Naive thymus-derived CD4-positive, alpha-beta T cell (primary cell): ENCODE measurements at regions not wholly inside any gene's neighbourhood (a gene's known extent, or its start where the extent isn't known, plus 50 kb on each side); places are given as distances from the start of the nearest gene placed in this dataset.

ENCODE experiments used
- ATAC-seq: fragments of 150-1000 bp; cut with Tn5 transposase; 2 replicates; pipeline ENCODE4 v1.10.0; 2021; ENCODE audit warnings: mild to moderate bottlenecking, moderate library complexity
- CTCF ChIA-PET: fragments of 350-600 bp; sonication (Branson Sonifier 250); formaldehyde crosslinking; loops from one replicate; lab custom pipeline; 2021; ENCODE audit warnings: antibody characterized with exemption; lab: Charles Lee
- POLR2A ChIA-PET: fragments of 350-600 bp; sonication (Branson Sonifier 250); formaldehyde crosslinking; loops from one replicate; lab custom pipeline; 2021; ENCODE audit warnings: antibody characterized with exemption, inconsistent platforms; lab: Charles Lee
- DNase-seq, 9 donors: peaks; one replicate each; pipeline versions ENCODE4 v3.0.0 to v3.0.0-alpha.2; 2020 to 2022; ENCODE audit warnings: mixed read lengths in 1 of 9
- H3K27ac ChIP-seq: one replicate; pipeline ENCODE4 v1.7.0; 2013; ENCODE audit warnings: mild to moderate bottlenecking, low read depth, low read length, moderate library complexity
- H3K27me3 ChIP-seq, 2 donors: one replicate each; pipeline ENCODE4 v1.7.0; 2013; ENCODE audit warnings: low read length in 2 of 2, mild to moderate bottlenecking in 2 of 2, moderate library complexity in 2 of 2; ENCODE audit not compliant: control insufficient read depth in 2 of 2, insufficient read depth in 2 of 2
- H3K36me3 ChIP-seq, 3 experiments: 1 replicate in 2 of 3; 2 replicates in 1 of 3; pipeline ENCODE4 v1.7.0; 2013; ENCODE audit warnings: low read length in 3 of 3, mild to moderate bottlenecking in 3 of 3, moderate library complexity in 1 of 3; ENCODE audit not compliant: insufficient read depth in 3 of 3, control insufficient read depth in 2 of 3
- H3K4me1 ChIP-seq, 2 donors: one replicate each; pipeline ENCODE4 v1.7.0; 2013; ENCODE audit warnings: low read length in 2 of 2, mild to moderate bottlenecking in 2 of 2, moderate library complexity in 1 of 2; ENCODE audit not compliant: control insufficient read depth in 2 of 2, insufficient read depth in 2 of 2
- H3K4me3 ChIP-seq: 2 replicates; pipeline ENCODE4 v1.7.0; 2013; ENCODE audit warnings: mild to moderate bottlenecking, low read length
- H3K9me3 ChIP-seq, 3 experiments: 1 replicate in 2 of 3; 2 replicates in 1 of 3; pipeline ENCODE4 v1.7.0; 2013; ENCODE audit warnings: low read length in 3 of 3; ENCODE audit not compliant: control insufficient read depth in 2 of 3
- H3K27ac Mint-ChIP-seq, 9 donors: one replicate each; pipeline ENCODE4 v1.8.0; 2020 to 2022; ENCODE audit warnings: mixed read lengths in 9 of 9, mild to moderate bottlenecking in 8 of 9, moderate library complexity in 5 of 9, inconsistent platforms in 2 of 9
- H3K27me3 Mint-ChIP-seq, 5 donors: one replicate each; pipeline ENCODE4 v1.8.0; 2021 to 2022; ENCODE audit warnings: mixed read lengths in 5 of 5, mild to moderate bottlenecking in 1 of 5
- H3K36me3 Mint-ChIP-seq, 5 donors: one replicate each; pipeline ENCODE4 v1.8.0; 2020 to 2022; ENCODE audit warnings: mixed read lengths in 5 of 5, mild to moderate bottlenecking in 3 of 5, inconsistent platforms in 1 of 5
- H3K4me1 Mint-ChIP-seq, 7 donors: one replicate each; pipeline ENCODE4 v1.8.0; 2020 to 2022; ENCODE audit warnings: mixed read lengths in 7 of 7, mild to moderate bottlenecking in 3 of 7, inconsistent platforms in 1 of 7
- H3K4me3 Mint-ChIP-seq, 10 donors: one replicate each; pipeline ENCODE4 v1.8.0; 2020 to 2022; ENCODE audit warnings: mild to moderate bottlenecking in 10 of 10, mixed read lengths in 10 of 10, moderate library complexity in 6 of 10, inconsistent platforms in 2 of 10
- H3K9me3 Mint-ChIP-seq, 11 donors: one replicate each; pipeline ENCODE4 v1.8.0; 2020 to 2022; ENCODE audit warnings: mixed read lengths in 11 of 11, mild to moderate bottlenecking in 4 of 11, inconsistent platforms in 1 of 11, moderate library complexity in 1 of 11
- intact Hi-C, 2 donors: fragments of 100-400 bp; cut with micrococcal nuclease; formaldehyde crosslinking; loops; one replicate each; pipeline ENCODE4 v1.15.1; 2023

DNA sequence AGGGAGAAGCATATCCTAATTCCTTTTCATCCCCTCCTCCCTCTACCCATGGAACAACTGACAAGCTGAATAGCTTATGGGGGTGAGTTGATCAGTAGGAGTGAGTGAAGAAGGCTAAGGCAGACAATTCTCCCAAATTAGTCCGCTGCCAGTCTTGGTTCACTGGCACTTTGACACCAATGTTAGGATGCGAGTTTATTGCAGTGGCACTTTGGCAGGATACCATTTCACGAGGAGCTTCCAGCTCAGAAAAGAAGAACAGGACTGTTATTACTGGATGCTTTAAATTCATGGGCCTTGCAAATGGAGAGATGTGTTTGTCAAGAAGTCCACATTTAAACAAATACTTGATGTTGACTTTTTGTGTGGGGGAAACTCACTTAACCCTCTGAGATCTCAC is 427.6 kb downstream of the NR2F1-AS1 start:
- Histone ChIP-seq H3K36me3 (no peaks in the 10 kb centered on the region), H3K27ac (no peak overlapping the region), H3K4me3 (no peak overlapping the region), H3K27me3 (no peaks in the 10 kb centered on the region), H3K4me1 (no peaks in the 10 kb centered on the region), H3K9me3 (no peaks in the 10 kb centered on the region)
- POLR2A ChIA-PET, result no interaction called here
- H3K4me3 Mint-ChIP-seq, result no peak overlapping the region
- ATAC-seq (no peak), DNase-seq (no peak)
- intact Hi-C loops, result no loop called here
- no peak overlapping the region for H3K27ac Mint-ChIP-seq
- H3K9me3 Mint-ChIP-seq, result peaks cover 0 to 4% (median 0%) of the 10 kb centered on the region in 11 donors
- CTCF ChIA-PET, result no interaction called here
- H3K36me3 Mint-ChIP-seq, result no peaks in the 10 kb centered on the region
- no peaks in the 10 kb centered on the region for H3K4me1 Mint-ChIP-seq
- no peaks in the 10 kb centered on the region for H3K27me3 Mint-ChIP-seq

DNA sequence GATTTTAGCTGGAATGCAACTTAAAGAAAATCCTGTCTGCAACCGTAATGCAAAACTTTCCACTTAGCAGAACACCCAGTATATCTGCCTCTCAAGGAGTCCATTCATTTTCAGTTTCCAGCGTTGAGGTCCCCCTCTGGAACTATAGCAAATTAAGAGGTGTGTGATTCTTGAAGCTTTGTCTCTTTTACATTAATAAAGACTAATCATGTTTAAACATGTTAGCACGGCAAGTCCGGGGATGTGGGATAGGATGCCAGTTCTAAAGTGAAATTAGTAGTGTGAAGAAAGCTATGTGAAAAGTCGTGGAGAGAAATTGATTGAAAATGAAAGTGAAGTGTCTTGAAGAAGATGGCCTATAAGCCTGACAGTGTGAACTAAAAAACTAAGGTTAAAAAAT is 429.1 kb downstream of the NR2F1-AS1 start:
- Mint-ChIP-seq H3K27me3 (no peaks in the 10 kb centered on the region), H3K4me1 (no peaks in the 10 kb centered on the region), H3K36me3 (no peaks in the 10 kb centered on the region), H3K4me3 (no peak overlapping the region), H3K27ac (no peak overlapping the region), H3K9me3 (peaks cover 0 to 6% (median 0%) of the 10 kb centered on the region in 11 donors)
- Histone ChIP-seq H3K27ac (no peak overlapping the region), H3K4me3 (no peak overlapping the region), H3K4me1 (no peaks in the 10 kb centered on the region), H3K36me3 (no peaks in the 10 kb centered on the region), H3K9me3 (no peaks in the 10 kb centered on the region), H3K27me3 (no peaks in the 10 kb centered on the region)
- CTCF ChIA-PET, result no interaction called here
- ATAC-seq (no peak), DNase-seq (no peak)
- POLR2A ChIA-PET, result no interaction called here
- intact Hi-C loops, result no loop called here

DNA sequence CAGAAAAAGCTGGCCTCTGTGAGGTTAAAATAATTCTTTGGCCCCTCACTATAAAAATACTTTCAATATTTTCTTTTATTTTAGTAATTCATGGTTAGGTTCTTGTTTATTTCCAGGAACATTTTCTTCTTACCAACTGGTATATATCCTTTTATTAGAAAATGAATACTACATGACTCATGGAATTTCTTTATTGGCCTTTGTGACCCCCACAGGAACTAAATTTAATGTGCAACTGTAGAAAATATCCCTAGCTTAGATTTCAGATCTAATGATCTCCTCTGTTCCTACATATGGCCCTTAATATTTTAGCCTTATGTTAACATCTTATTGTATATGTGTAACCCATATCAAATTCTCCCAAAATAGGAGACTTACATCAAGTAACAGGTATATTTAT is 429.9 kb downstream of the NR2F1-AS1 start:
- intact Hi-C loops, result no loop called here
- Mint-ChIP-seq H3K9me3 (peaks cover 0 to 6% (median 0%) of the 10 kb centered on the region in 11 donors), H3K36me3 (no peaks in the 10 kb centered on the region), H3K4me1 (no peaks in the 10 kb centered on the region), H3K27me3 (no peaks in the 10 kb centered on the region), H3K4me3 (no peak overlapping the region), H3K27ac (no peak overlapping the region)
- DNase-seq (no peak), ATAC-seq (no peak)
- ChIA-PET POLR2A (no interaction called here), CTCF (no interaction called here)
- no peak overlapping the region for H3K4me3 ChIP-seq
- no peaks in the 10 kb centered on the region for H3K4me1 ChIP-seq
- no peaks in the 10 kb centered on the region for H3K9me3 ChIP-seq
- H3K36me3 ChIP-seq, result no peaks in the 10 kb centered on the region
- no peak overlapping the region for H3K27ac ChIP-seq
- no peaks in the 10 kb centered on the region for H3K27me3 ChIP-seq

DNA sequence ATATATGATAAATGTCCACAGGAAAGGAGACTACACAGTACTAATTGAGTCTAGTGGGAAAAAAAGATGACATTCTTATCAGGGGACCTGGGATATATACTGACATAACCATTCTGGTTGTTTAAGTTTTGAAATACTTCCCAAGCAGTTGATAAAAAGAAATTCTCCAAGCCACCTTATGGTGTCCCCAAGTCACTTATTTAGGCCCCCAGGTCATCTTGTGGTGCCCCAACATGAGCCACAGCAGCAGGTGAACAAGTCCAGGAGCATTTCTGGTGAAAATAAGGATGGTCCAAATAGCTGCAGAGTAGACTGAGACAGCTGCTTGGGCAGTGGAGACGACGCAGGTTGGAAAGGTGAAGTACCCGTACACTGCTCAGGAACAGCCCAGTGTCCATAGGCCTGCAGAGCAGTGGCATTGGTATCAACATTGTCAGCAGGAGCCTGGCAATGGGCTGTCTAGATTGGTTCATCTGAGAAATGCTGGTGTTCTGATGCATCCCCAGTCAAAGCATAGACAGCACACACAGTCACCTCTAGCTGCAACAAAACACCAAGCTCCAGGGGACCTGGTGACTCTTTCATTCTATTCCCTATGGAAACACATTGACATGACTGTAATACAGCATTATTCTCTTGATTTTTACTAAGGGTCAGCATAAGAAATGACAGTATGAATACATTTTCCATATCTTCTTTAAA is 430.6 kb downstream of the NR2F1-AS1 start:
- ChIA-PET POLR2A (no interaction called here), CTCF (no interaction called here)
- H3K4me1 Mint-ChIP-seq, result no peaks in the 10 kb centered on the region
- Histone ChIP-seq H3K4me3 (no peak overlapping the region), H3K27ac (no peak overlapping the region), H3K27me3 (no peaks in the 10 kb centered on the region), H3K36me3 (no peaks in the 10 kb centered on the region), H3K9me3 (no peaks in the 10 kb centered on the region), H3K4me1 (no peaks in the 10 kb centered on the region)
- no peak overlapping the region for H3K27ac Mint-ChIP-seq
- no peak overlapping the region for H3K4me3 Mint-ChIP-seq
- ATAC-seq (no peak), DNase-seq (no peak)
- intact Hi-C loops, result no loop called here
- peaks cover 0 to 6% (median 0%) of the 10 kb centered on the region in 11 donors for H3K9me3 Mint-ChIP-seq
- no peaks in the 10 kb centered on the region for H3K36me3 Mint-ChIP-seq
- H3K27me3 Mint-ChIP-seq, result no peaks in the 10 kb centered on the region

DNA sequence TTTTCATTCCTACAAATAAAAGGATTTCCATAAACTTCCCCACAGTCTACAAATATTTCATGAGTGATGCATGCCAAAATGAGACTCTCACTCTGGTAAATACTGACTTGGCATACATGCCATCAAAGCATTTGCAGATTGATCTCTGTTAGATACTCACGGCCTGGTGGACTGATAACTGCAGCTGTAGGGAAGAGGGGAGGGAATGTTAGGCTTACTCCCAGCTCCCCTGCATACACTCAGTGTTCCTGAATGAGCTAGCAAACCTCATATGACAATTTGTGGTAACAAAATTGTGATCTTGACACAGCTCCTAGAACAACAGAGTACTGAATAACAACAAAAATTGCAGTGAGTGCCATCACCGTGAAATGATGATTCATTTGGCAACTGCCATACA is 435.3 kb downstream of the NR2F1-AS1 start:
- intact Hi-C loops, result no loop called here
- POLR2A ChIA-PET, result no interaction called here
- Mint-ChIP-seq H3K27me3 (no peaks in the 10 kb centered on the region), H3K36me3 (no peaks in the 10 kb centered on the region), H3K27ac (no peak overlapping the region), H3K4me1 (no peaks in the 10 kb centered on the region), H3K4me3 (no peak overlapping the region), H3K9me3 (peaks cover 0 to 8% (median 0%) of the 10 kb centered on the region in 11 donors)
- no peaks in the 10 kb centered on the region for H3K4me1 ChIP-seq
- no peaks in the 10 kb centered on the region for H3K27me3 ChIP-seq
- no peaks in the 10 kb centered on the region for H3K36me3 ChIP-seq
- no peaks in the 10 kb centered on the region for H3K9me3 ChIP-seq
- H3K4me3 ChIP-seq, result no peak overlapping the region
- DNase-seq, result no peak
- H3K27ac ChIP-seq, result no peak overlapping the region
- no peak for ATAC-seq
- CTCF ChIA-PET, result no interaction called here

DNA sequence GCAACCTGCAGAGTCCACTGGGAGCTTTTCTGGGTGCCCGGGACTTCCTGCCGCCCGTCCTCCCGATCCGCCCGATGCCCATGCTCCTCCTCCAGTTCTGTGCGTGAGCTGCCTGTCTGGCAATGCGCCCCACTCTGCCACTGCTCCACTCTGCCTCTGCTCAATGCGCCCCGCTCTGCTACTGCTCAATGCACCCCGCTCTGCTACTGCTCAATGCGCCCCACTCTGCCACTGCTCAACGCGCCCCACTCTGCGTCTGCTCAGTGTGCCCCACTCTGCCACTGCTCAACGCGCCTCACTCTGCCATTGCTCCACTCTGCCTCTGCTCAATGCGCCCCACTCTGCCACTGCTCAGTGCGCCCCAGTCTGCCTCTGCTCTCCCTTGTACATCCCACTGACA is 436.0 kb downstream of the NR2F1-AS1 start:
- H3K27ac Mint-ChIP-seq, result no peak overlapping the region
- no peak for DNase-seq
- H3K4me1 Mint-ChIP-seq, result no peaks in the 10 kb centered on the region

DNA sequence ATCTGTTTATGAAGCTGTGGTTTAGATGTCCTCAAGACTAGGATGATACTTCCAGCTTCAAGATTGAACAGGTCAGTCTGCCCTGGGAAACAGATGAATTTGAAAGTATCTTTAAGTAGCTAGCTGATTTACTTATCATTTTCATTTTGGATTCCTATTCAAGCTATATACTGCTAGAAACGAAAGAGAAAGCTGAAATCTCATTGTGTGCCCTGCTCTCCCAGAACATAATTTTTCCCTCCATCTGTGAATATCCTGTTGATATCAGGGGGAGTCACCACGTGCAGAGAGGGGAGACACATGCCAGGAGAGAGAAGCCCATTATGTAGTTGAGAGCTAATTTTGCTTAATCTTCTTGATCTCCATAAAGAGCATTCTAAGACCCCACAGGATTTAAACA is 439.1 kb downstream of the NR2F1-AS1 start:
- DNase-seq (no peak), ATAC-seq (no peak)
- H3K4me3 ChIP-seq, result no peak overlapping the region
- no peaks in the 10 kb centered on the region for H3K9me3 ChIP-seq
- H3K27ac ChIP-seq, result no peak overlapping the region
- Mint-ChIP-seq H3K9me3 (peaks cover 0 to 13% (median 4%) of the 10 kb centered on the region in 11 donors), H3K4me1 (no peaks in the 10 kb centered on the region), H3K27me3 (no peaks in the 10 kb centered on the region), H3K36me3 (no peaks in the 10 kb centered on the region), H3K4me3 (no peak overlapping the region), H3K27ac (no peak overlapping the region)
- ChIA-PET CTCF (no interaction called here), POLR2A (no interaction called here)
- no peaks in the 10 kb centered on the region for H3K4me1 ChIP-seq
- intact Hi-C loops, result no loop called here
- H3K36me3 ChIP-seq, result no peaks in the 10 kb centered on the region
- H3K27me3 ChIP-seq, result no peaks in the 10 kb centered on the region

More for the DNA sequence above, 436.0 kb downstream of the NR2F1-AS1 start:
- CTCF ChIA-PET, result no interaction called here
- no peaks in the 10 kb centered on the region for H3K36me3 Mint-ChIP-seq
- H3K27ac ChIP-seq, result no peak overlapping the region
- POLR2A ChIA-PET, result no interaction called here
- intact Hi-C loops, result no loop called here
- no peaks in the 10 kb centered on the region for H3K36me3 ChIP-seq
- no peaks in the 10 kb centered on the region for H3K27me3 ChIP-seq
- no peaks in the 10 kb centered on the region for H3K27me3 Mint-ChIP-seq
- no peaks in the 10 kb centered on the region for H3K9me3 ChIP-seq
- H3K4me3 ChIP-seq, result no peak overlapping the region
- ATAC-seq, result no peak
- H3K4me1 ChIP-seq, result no peaks in the 10 kb centered on the region
- H3K9me3 Mint-ChIP-seq, result peaks cover 0 to 13% (median 0%) of the 10 kb centered on the region in 11 donors
- no peak overlapping the region for H3K4me3 Mint-ChIP-seq
